Upper lobe of left lung (tissue), 6 donors: ENCODE measurements at regions not wholly inside any gene's neighbourhood (a gene's known extent, or its start where the extent isn't known, plus 50 kb on each side); places are given as distances from the start of the nearest gene placed in this dataset.

Source experiments
- ATAC-seq, 2 donors: fragments of 200-7000 bp; cut with Tn5 transposase; one replicate each; pipeline ENCODE4 v1.9.1; 2022; ENCODE audit warnings: mild to moderate bottlenecking in 2 of 2, moderate library complexity in 2 of 2; ENCODE audit not compliant: low FRiP score in 2 of 2
- DNase-seq, 2 donors: peaks; one replicate each; pipeline ENCODE4 v3.0.0-alpha.2; 2019 to 2020
- H3K27ac ChIP-seq, 4 donors: fragments of 200-600 bp; sonication (generic); one replicate each; pipeline ENCODE4 v1.5.1; 2016 to 2019
- H3K27me3 ChIP-seq, 4 donors: fragments of 200-600 bp; sonication (generic); one replicate each; pipeline ENCODE4 v1.5.1; 2017 to 2019
- H3K36me3 ChIP-seq, 4 donors: fragments of 200-600 bp; sonication (generic); one replicate each; pipeline ENCODE4 v1.5.1; 2016 to 2019
- H3K4me1 ChIP-seq, 4 donors: fragments of 200-600 bp; sonication (generic); one replicate each; pipeline ENCODE4 v1.5.1; 2018 to 2019
- H3K4me3 ChIP-seq, 4 donors: fragments of 200-600 bp; sonication (generic); one replicate each; pipeline ENCODE4 v1.5.1; 2017 to 2019; ENCODE audit warnings: mild to moderate bottlenecking in 2 of 4, moderate library complexity in 1 of 4
- H3K9me3 ChIP-seq, 4 donors: fragments of 200-600 bp; sonication (generic); one replicate each; pipeline ENCODE4 v1.5.1; 2018 to 2019
- CTCF ChIP-seq, 6 experiments: fragments of 450-650 bp in 4 of 6; fragments of 200-600 bp in 2 of 6; sonication (generic) in 2 of 6; IDR thresholded peaks; one replicate each; pipeline ENCODE4 v1.5.1; 2016 to 2019; ENCODE audit warnings: antibody characterized with exemption in 6 of 6
- EP300 ChIP-seq, 4 donors: sonication (generic); formaldehyde crosslinking; IDR thresholded peaks; one replicate each; pipeline ENCODE4 v1.5.1; 2017; ENCODE audit warnings: antibody characterized with exemption in 4 of 4, control low read depth in 2 of 4
- POLR2A ChIP-seq, 4 donors: fragments of 450-650 bp; IDR thresholded peaks; one replicate each; pipeline ENCODE4 v1.5.1; 2016 to 2017; ENCODE audit warnings: antibody characterized with exemption in 4 of 4, mild to moderate bottlenecking in 2 of 4
- POLR2AphosphoS5 ChIP-seq, 2 donors: sonication (generic); formaldehyde crosslinking; IDR thresholded peaks; one replicate each; pipeline ENCODE4 v1.5.1; 2017; ENCODE audit warnings: antibody characterized with exemption in 2 of 2
- WGBS, 2 donors: methylation state at CpG; one replicate each; pipeline ENCODE4 v1.1.5; 2017 to 2018; 5-methylcytosine and 5-hydroxymethylcytosine counted together
- donor health status: DM: no; HTN: no; CAD: no; lungs with moderate emphysema.
- donor health status: DM: no; HTN: yes; CAD: no; lungs with severe emphysema.

DNA sequence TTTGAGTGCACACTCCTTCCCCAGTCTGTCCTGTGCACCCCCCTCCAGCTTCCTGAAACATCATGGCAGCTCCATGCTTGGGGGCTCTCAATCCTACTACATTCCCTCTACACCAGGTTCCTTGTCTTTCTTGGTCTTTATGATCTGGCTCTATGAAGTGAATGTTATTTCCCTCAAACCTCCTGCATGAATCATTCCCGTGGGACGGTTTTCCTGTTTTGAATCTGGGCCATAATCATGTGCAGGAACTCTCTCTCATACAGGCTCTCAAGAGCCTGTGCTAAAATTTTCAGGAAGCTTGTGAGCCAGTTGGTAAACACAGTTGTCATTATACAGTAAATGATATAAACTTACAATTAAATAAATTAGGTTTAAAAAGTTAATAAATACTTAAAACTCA is 89.8 kb upstream of the KCNE2 start:
- H3K27ac ChIP-seq: no peak overlapping the region
- ATAC-seq: no peak
- no peak overlapping the region for H3K4me3 ChIP-seq
- H3K4me1 ChIP-seq: no peaks in the 10 kb centered on the region
- no peaks in the 10 kb centered on the region for H3K9me3 ChIP-seq
- DNase-seq: no peak
- no peaks in the 10 kb centered on the region for H3K36me3 ChIP-seq
- H3K27me3 ChIP-seq: no peaks in the 10 kb centered on the region
- TF ChIP-seq POLR2A (IDR thresholded peaks at IDR 0.05): no peak
- no peak for TF ChIP-seq EP300 (IDR thresholded peaks at IDR 0.05)
- no peak for TF ChIP-seq POLR2AphosphoS5 (IDR thresholded peaks at IDR 0.05)
- no peak for TF ChIP-seq CTCF (IDR thresholded peaks at IDR 0.05)
- 57 to 80% methylated on average over 2 of the region's 2 CpGs for WGBS, 2 donors

DNA sequence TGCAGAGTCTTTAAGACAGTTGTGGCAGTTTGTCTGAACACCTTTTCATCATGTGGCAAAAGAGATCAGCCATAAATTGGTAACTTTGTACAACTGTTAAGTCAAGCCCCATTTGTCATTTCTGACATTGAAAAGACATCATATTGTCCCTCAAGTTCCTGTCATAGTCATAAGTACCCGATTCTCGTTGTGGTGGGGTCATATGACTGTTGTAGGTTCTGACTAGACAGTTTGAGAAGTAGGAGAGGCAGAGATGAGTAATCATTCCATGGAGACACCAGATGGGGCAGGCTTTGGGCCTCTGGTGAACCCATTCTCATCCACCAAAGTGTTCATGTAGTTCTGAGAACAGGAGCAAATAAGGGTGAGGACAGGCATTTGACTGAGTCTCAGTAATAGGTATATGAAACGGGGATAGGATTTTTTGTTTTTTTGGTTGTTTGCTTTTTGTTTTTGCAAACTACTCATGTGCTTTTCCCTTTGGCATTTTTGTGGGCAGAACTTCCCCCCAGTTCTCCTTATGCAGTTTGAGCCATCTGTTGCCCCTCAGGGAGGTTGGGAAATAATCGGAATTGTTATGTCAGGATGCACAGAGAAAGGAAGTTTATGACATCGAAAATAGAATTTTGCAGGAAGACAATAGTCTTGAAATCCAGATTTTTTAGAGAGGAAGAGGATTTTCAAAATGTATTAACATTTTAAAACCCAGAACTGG is 86.9 kb upstream of the KCNE2 start:
- no peak for ATAC-seq
- no peak for TF ChIP-seq EP300 (IDR thresholded peaks at IDR 0.05)
- no peak for TF ChIP-seq CTCF (IDR thresholded peaks at IDR 0.05)
- TF ChIP-seq POLR2AphosphoS5 (IDR thresholded peaks at IDR 0.05): no peak
- no peak for TF ChIP-seq POLR2A (IDR thresholded peaks at IDR 0.05)
- no peaks in the 10 kb centered on the region for H3K4me1 ChIP-seq
- no peak for DNase-seq
- H3K27ac ChIP-seq: no peak overlapping the region
- no peaks in the 10 kb centered on the region for H3K27me3 ChIP-seq
- H3K9me3 ChIP-seq: no peaks in the 10 kb centered on the region
- 60 to 69% methylated on average over 5 of the region's 5 CpGs for WGBS, 2 donors
- no peaks in the 10 kb centered on the region for H3K36me3 ChIP-seq
- H3K4me3 ChIP-seq: no peak overlapping the region

GRCh38 chr21:34278451-34278850 is 85.4 kb upstream of the KCNE2 start:
- no peaks in the 10 kb centered on the region for H3K4me1 ChIP-seq
- H3K27me3 ChIP-seq: no peaks in the 10 kb centered on the region
- no peaks in the 10 kb centered on the region for H3K9me3 ChIP-seq
- ATAC-seq (no peak), DNase-seq (no peak)
- no peak overlapping the region for H3K4me3 ChIP-seq
- no peaks in the 10 kb centered on the region for H3K36me3 ChIP-seq
- H3K27ac ChIP-seq: no peak overlapping the region
- TF ChIP-seq POLR2A (IDR thresholded peaks at IDR 0.05): no peak
- TF ChIP-seq EP300 (IDR thresholded peaks at IDR 0.05): no peak
- WGBS, 2 donors: 85 to 96% methylated on average over 3 of the region's 3 CpGs

DNA sequence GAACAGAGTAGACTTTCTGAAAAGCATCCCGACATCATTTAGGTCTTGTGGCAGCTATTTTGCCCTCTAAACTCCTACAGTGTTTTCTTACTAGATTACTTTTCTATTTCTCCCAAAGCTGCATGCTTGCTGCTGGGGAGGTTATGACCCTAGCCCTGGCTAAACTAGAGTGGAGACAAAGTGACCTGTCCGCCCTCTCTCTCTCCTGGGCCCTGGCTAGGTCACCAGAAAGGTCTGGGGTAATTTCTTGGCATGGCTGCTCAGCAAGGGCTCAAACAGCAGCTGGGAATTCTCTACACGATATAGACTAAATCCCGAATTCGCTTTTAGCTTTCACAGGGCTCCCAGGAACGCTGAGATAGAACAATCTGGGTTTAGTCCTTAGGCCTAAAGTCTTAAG is 84.5 kb upstream of the KCNE2 start:
- Histone ChIP-seq H3K9me3 (no peaks in the 10 kb centered on the region), H3K4me1 (no peaks in the 10 kb centered on the region), H3K27me3 (no peaks in the 10 kb centered on the region), H3K36me3 (no peaks in the 10 kb centered on the region), H3K4me3 (no peak overlapping the region), H3K27ac (no peak overlapping the region)
- DNase-seq (no peak), ATAC-seq (no peak)
- 88 to 90% methylated on average over 6 of the region's 6 CpGs for whole genome bisulfite sequencing, 2 donors
- no peak for TF ChIP-seq POLR2AphosphoS5 (IDR thresholded peaks at IDR 0.05)
- TF ChIP-seq CTCF (IDR thresholded peaks at IDR 0.05): no peak
- no peak for TF ChIP-seq POLR2A (IDR thresholded peaks at IDR 0.05)
- TF ChIP-seq EP300 (IDR thresholded peaks at IDR 0.05): no peak

DNA sequence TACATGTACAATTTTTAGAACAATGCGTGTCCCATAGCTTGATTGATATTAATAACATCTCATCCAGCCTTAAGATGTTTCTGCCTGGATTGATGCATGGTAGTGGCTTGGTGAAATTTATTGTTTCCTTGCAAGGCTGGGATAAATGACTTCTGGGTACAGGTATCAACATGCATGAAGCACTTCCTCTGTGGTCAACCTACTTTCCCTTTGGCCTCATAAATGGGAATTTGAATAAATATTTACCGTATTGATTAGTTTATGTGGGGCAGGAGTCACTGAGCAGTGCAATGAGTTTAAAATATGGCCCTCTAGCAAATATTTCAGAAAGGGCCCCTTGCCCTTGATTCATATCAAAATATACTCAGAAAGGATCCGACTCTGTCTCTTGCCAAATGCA is 83.9 kb upstream of the KCNE2 start:
- no peaks in the 10 kb centered on the region for H3K36me3 ChIP-seq
- TF ChIP-seq CTCF (IDR thresholded peaks at IDR 0.05) (no peak), POLR2AphosphoS5 (IDR thresholded peaks at IDR 0.05) (no peak), EP300 (IDR thresholded peaks at IDR 0.05) (no peak), POLR2A (IDR thresholded peaks at IDR 0.05) (no peak)
- DNase-seq: no peak
- no peaks in the 10 kb centered on the region for H3K27me3 ChIP-seq
- H3K4me1 ChIP-seq: no peaks in the 10 kb centered on the region
- no peak overlapping the region for H3K4me3 ChIP-seq
- ATAC-seq: no peak
- no peaks in the 10 kb centered on the region for H3K9me3 ChIP-seq
- no peak overlapping the region for H3K27ac ChIP-seq
- 78 to 85% methylated on average over 3 of the region's 3 CpGs for WGBS, 2 donors
